HS-5 (cell line): ENCODE measurements at regions not wholly inside any gene's neighbourhood (a gene's known extent, or its start where the extent isn't known, plus 50 kb on each side); places are given as distances from the start of the nearest gene placed in this dataset.

Source experiments
- DNase-seq: peaks from one replicate; pipeline ENCODE4 v3.0.0-alpha.2; 2012; ENCODE audit warnings: low read depth

- no peak for DNase-seq
These were observed 147.7 kb upstream of the RPS6KA2 start for GRCh38 chr6:166774770-166775169.

GRCh38 chr6:166774292-166774691 is 147.2 kb upstream of the RPS6KA2 start:
- no peak for DNase-seq

- no peak for DNase-seq
These were observed 145.5 kb upstream of the RPS6KA2 start for GRCh38 chr6:166772518-166772917.

- DNase-seq, result no peak
These were observed 144.7 kb upstream of the RPS6KA2 start for GRCh38 chr6:166771701-166772100.

DNA sequence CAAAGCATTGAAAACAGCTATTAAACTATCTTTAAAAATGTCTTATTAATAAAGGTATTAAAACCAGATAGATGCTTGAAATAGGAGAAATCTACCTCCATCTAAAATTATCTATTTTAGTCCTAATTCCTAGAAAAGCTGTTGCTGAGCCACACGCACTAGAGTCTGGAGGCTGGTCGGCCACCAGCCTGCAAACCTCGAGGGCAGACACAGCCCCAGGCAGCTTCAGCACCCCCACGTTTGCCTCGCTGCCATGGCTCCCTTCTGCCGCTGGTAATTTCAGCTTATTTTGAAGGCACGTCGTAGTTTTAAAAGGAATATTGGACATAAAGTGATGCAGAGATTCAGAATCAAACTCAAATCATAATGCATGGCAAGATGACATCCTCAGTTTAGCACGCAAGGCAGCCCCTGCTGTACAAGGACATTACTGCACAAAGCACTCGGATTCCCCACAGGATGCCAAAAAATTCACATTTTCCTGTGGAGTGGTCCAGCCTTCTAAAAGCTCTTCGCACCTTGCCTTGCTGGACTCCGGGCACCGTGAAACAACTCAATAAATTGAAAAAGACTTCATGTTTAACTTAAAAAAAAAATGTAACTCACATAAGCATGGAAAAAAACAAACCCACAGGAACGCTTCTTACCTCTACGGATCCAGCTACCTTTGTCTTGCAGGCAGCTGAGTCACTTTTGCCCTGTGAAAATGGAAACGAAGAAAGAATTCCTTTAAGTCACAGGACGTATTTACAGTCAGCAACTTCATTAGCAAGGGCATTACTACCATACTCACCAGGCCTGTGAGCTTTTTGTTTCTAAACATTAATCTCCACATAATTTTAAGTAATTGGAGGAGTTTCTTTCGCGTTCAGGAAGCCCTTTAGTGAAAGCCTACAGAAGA is 143.4 kb upstream of the RPS6KA2 start:
- no peak for DNase-seq

- no peak for DNase-seq
These were observed 142.6 kb upstream of the RPS6KA2 start for GRCh38 chr6:166769648-166770047.

DNA sequence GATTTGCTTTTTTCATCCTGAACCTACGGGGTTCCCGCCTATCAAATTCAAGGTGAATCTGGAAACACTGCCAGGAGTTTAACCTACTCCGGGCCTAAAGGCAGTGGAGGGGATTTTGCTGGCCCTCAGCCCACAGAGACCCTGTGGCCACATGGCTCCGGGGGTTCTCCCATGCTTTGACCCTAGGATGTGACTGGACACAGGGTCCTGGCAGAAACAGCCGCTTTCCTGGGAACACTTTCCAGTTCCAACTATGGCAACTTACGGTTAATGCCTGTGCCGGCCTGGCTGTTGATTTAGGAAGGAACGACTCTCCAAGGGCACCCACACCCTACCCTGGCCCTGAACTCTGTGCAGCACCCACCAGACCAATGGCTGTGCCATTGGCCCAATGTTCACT is 141.7 kb upstream of the RPS6KA2 start:
- DNase-seq, result no peak

- DNase-seq, result no peak
These were observed 140.2 kb upstream of the RPS6KA2 start for GRCh38 chr6:166767230-166767629.

DNA sequence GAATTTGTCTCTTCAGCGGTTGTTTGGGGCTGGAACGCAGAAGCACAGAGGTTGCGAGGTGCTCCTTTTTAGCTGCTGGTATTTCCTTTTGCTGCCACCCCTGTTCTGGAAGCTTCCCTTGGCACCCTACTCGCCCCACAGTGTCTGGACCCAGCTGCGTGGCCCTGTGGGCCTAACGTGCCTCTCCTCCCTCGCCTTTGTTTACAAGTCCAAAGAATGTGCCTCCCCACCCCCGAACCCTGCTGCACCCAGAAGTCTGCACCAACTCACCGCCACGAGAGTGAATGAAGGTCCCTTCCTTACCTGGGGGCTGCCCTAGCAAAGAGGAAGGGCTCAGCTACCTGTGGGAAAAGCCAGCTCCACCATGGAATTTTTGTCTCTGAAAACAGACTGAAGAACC is 139.7 kb upstream of the RPS6KA2 start:
- no peak for DNase-seq

GRCh38 chr6:166765234-166765541 is 138.1 kb upstream of the RPS6KA2 start:
- DNase-seq, result no peak

- no peak for DNase-seq
These were observed 137.6 kb upstream of the RPS6KA2 start for GRCh38 chr6:166764473-166765233.

DNA sequence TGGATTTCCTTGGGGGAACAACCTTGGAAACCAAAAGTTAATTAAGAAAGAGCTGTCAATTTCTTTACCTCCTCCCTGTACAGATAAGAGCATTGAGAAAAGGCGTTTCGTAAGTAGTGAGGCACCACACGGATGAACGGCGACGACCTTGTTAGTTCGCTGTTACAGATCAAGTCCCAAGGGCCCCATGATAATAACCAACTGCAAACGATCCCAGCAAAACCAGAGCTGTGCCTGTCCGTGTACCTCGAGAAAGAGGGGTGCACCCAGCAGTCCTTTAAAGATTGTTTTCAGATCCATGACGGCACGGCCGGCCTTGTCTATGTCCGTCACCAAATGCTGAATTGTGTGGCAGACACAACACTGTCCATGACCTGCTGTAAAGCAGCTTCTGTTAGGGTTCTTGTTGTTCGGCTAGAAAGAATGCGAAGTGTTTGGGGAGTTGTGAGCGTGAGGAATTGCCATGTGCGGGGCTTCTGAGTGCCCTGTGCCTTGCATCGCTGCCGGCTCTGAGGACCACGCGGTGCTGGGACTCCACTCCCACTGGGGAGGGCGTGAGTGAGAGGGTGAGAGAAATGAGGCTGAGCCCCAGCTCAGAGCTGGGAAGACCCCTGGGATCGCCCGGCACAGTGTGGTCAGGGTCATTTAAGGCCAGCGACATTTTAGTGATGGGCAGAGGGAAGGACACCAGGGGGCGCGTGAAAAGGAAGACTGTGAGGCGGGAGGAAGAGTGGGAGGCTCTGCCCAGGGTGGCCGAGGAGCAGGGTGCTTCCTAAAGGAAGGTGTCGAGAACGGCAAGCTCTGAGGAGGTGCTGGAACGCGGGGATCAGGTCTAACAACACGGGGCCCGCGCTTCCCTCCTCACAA is 136.8 kb upstream of the RPS6KA2 start:
- no peak for DNase-seq

DNA sequence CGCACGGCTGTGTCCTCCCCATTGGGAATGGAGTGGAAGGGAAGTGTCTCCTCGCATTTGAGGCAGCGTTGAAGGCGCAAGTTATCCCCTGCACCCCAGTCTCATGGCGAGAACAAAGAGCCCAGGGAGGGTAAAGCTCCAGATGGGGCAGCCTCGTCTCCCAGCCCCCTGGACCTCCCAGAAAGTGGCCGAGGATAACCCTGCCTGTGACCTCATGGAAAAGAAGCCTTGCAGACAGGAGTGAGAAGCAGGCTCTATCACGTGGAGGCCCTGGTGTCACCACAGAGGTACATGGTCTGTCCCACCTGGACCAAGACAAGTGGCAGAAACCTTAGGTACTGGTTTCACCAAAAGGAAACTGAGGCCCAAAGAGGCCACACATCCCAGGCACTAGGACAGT is 134.8 kb upstream of the RPS6KA2 start:
- no peak for DNase-seq

DNA sequence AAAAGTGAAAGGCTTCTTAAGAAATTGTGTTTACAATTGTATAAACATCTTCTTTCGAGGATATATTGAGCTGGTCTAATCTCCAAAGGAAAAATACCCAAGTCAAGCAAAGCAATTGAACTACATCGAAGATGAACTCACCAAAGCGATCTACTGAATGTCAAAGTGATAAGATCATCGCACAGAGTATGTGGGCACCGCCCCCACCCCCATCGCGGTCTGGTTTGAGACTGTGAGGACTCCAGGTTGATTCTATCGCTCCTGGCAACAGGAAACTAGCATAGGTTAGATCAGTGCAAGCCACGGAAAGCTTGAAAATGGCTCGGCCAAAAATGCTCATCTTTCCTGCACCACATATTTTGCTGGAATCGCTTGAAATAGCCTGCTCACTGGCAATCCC is 133.2 kb upstream of the RPS6KA2 start:
- DNase-seq, result no peak

- no peak for DNase-seq
These were observed 131.2 kb upstream of the RPS6KA2 start for GRCh38 chr6:166758136-166758704.

DNA sequence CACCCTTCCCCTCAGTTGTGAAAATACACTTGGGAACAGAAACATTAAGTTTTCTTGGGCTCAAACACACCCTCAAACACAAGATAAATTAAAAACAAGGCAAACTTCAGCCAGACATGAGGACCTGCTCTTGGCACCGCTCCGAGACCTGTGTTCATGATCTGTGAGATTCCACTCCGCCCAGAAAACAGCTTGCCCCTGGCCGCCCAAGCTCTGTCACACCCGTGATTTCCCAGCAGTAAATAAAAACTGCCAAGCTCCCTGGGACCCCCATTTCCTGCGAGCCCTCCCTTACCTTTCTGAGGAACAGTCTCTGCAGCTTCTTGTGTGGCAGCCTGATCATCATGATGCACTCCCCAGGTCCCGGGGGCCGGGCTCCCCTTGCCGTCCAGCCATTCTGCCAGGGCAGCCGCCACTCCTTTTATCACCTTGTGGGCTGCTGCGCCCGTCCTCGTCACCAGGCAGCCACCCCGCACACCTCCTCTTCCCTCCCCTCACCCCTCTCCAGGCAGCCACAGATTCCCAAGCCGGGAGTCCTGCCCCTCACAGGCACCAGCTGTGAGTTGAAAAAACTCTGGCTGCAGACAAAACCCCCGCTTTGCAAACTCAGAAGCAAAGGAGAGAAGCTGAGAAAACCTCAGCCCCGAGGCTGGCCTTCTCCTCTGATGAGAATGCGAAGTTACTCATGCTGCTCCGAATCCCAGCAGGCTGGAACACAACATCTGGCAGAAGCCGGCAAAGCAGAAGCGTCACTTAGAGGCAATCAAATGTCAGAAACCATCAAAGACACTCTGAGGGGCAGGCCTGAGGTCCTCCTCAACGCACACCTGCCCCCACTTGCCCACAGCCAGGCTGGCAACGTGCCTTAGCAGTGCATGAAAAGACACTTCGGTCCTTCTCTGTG is 130.4 kb upstream of the RPS6KA2 start:
- no peak for DNase-seq

GRCh38 chr6:166754218-166755030 is 127.4 kb upstream of the RPS6KA2 start:
- no peak for DNase-seq

DNA sequence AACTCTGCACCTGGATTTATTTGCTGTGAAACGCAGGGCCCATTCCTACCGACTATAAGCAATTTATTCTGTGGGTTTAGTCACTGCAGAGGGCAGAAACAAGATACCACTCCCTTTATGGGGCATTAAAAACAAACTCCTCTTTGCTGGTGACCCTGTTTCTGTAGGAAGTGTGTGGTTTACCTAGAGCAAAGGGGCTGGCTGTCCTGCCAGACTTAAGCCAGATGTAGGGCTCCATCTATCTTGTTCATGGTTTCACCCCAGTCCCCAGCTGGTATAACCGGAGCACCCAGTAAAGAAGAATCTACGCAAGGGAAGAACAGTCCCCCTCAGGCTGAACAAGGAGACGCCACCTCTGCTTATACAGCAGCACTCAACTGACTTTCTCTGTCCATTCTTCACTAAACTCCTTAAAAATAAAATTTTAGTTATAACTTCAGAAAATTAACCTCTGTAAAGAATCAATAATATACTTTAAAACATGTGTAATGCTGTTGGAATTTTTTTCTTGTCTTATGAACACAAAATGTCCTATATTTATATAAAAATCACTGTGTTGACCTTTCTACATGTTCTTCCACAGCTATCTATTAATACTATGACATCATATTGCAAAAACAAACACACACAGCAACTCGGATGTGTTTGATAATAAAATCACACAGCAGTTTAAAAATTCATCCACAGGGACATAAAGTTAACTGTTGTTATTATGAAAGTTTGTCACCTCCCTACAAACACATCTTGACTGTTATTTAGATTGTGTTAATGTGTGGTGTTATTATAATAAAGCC is 126.1 kb upstream of the RPS6KA2 start:
- DNase-seq, result no peak

DNA sequence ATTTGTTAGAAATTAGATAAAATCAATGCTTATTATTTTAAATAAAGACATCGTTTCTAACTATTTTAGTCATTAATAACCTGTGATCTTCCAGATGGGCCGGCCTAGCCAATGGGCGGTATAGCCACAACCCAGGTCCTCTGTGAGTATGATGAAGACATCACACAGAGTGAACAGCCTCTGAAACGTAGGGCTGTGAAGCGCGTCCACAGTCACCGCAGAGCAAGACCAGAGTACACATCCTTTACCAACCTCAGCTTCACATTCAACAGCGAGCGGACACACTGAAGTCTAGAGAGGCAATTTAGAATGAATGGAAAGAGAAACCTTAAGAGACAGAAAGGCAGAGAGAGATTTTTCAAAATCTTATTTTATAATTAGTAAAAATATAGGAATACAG is 125.0 kb upstream of the RPS6KA2 start:
- DNase-seq, result no peak
